CD8-positive, alpha-beta memory T cell (primary cell): ENCODE measurements at regions not wholly inside any gene's neighbourhood (a gene's known extent, or its start where the extent isn't known, plus 50 kb on each side); places are given as distances from the start of the nearest gene placed in this dataset.

Experiments
- CTCF ChIA-PET: fragments of 350-600 bp; sonication (Branson Sonifier 250); formaldehyde crosslinking; loops from one replicate; lab custom pipeline; 2021; ENCODE audit warnings: antibody characterized with exemption; lab: Charles Lee
- POLR2A ChIA-PET: fragments of 350-600 bp; sonication (Branson Sonifier 250); formaldehyde crosslinking; loops from one replicate; lab custom pipeline; 2021; ENCODE audit warnings: antibody characterized with exemption; lab: Charles Lee
- DNase-seq, 5 donors: peaks; one replicate each; pipeline versions ENCODE4 v3.0.0 to v3.0.0-alpha.2; 2020 to 2022; ENCODE audit warnings: mixed read lengths in 1 of 5
- H3K27ac ChIP-seq: one replicate; pipeline ENCODE4 v1.7.0; 2013; ENCODE audit warnings: low read depth, mild to moderate bottlenecking, low read length, moderate library complexity
- H3K27me3 ChIP-seq: 2 replicates; pipeline ENCODE4 v1.7.0; 2013; ENCODE audit warnings: low read length, mild to moderate bottlenecking; ENCODE audit not compliant: insufficient read depth, poor library complexity, severe bottlenecking
- H3K36me3 ChIP-seq: 2 replicates; pipeline ENCODE4 v1.7.0; 2013; ENCODE audit warnings: mild to moderate bottlenecking, low read length, moderate library complexity; ENCODE audit not compliant: insufficient read depth
- H3K4me1 ChIP-seq: 2 replicates; pipeline ENCODE4 v1.7.0; 2013; ENCODE audit warnings: mild to moderate bottlenecking, low read length, moderate library complexity; ENCODE audit not compliant: insufficient read depth
- H3K4me3 ChIP-seq: 2 replicates; pipeline ENCODE4 v1.7.0; 2013; ENCODE audit warnings: mild to moderate bottlenecking, low read length
- H3K9me3 ChIP-seq: 2 replicates; pipeline ENCODE4 v1.7.0; 2013; ENCODE audit warnings: mild to moderate bottlenecking, low read length
- H3K27ac Mint-ChIP-seq, 8 donors: one replicate each; pipeline ENCODE4 v1.8.0; 2020 to 2021; ENCODE audit warnings: mixed read lengths in 8 of 8, mild to moderate bottlenecking in 6 of 8, inconsistent platforms in 3 of 8, moderate library complexity in 3 of 8
- H3K27me3 Mint-ChIP-seq, 2 donors: one replicate each; pipeline ENCODE4 v1.8.0; 2020 to 2021; ENCODE audit warnings: mixed read lengths in 2 of 2, mild to moderate bottlenecking in 1 of 2, moderate library complexity in 1 of 2
- H3K36me3 Mint-ChIP-seq, 3 donors: one replicate each; pipeline ENCODE4 v1.8.0; 2020 to 2021; ENCODE audit warnings: mixed read lengths in 3 of 3, inconsistent platforms in 1 of 3, mild to moderate bottlenecking in 1 of 3
- H3K4me1 Mint-ChIP-seq, 3 donors: one replicate each; pipeline ENCODE4 v1.8.0; 2020 to 2021; ENCODE audit warnings: mixed read lengths in 3 of 3, inconsistent platforms in 1 of 3, mild to moderate bottlenecking in 1 of 3
- H3K4me3 Mint-ChIP-seq, 7 donors: one replicate each; pipeline ENCODE4 v1.8.0; 2020 to 2021; ENCODE audit warnings: mixed read lengths in 7 of 7, mild to moderate bottlenecking in 6 of 7, moderate library complexity in 4 of 7, inconsistent platforms in 2 of 7
- H3K9me3 Mint-ChIP-seq, 5 donors: one replicate each; pipeline ENCODE4 v1.8.0; 2020 to 2022; ENCODE audit warnings: mixed read lengths in 5 of 5, mild to moderate bottlenecking in 3 of 5, moderate library complexity in 2 of 5, inconsistent platforms in 1 of 5

GRCh38 chr2:145088756-145089155 lies 568.8 kb upstream of the ZEB2 start:
- Histone ChIP-seq H3K9me3 (no peaks in the 10 kb centered on the region), H3K27ac (no peak overlapping the region), H3K4me1 (no peaks in the 10 kb centered on the region), H3K4me3 (no peak overlapping the region), H3K36me3 (no peaks in the 10 kb centered on the region), H3K27me3 (no peaks in the 10 kb centered on the region)
- Mint-ChIP-seq H3K4me1 (no peaks in the 10 kb centered on the region), H3K27me3 (peaks cover 2 to 22% of the 10 kb centered on the region in 2 donors), H3K9me3 (peaks cover 0 to 6% (median 0%) of the 10 kb centered on the region in 5 donors), H3K4me3 (no peak overlapping the region), H3K27ac (no peak overlapping the region), H3K36me3 (no peaks in the 10 kb centered on the region)
- POLR2A ChIA-PET = no interaction called here
- no peak for DNase-seq
- CTCF ChIA-PET = no interaction called here

- no peak overlapping the region for H3K27ac ChIP-seq
- H3K36me3 Mint-ChIP-seq = no peaks in the 10 kb centered on the region
- no peaks in the 10 kb centered on the region for H3K9me3 ChIP-seq
- H3K4me3 ChIP-seq = no peak overlapping the region
- peaks cover 0 to 6% (median 0%) of the 10 kb centered on the region in 5 donors for H3K9me3 Mint-ChIP-seq
- no peak overlapping the region for H3K4me3 Mint-ChIP-seq
- peaks cover 2 to 16% of the 10 kb centered on the region in 2 donors for H3K27me3 Mint-ChIP-seq
- ChIA-PET CTCF (no interaction called here), POLR2A (no interaction called here)
- H3K4me1 ChIP-seq = no peaks in the 10 kb centered on the region
- H3K27me3 ChIP-seq = no peaks in the 10 kb centered on the region
- H3K36me3 ChIP-seq = no peaks in the 10 kb centered on the region
- H3K4me1 Mint-ChIP-seq = no peaks in the 10 kb centered on the region
- DNase-seq = no peak
- H3K27ac Mint-ChIP-seq = no peak overlapping the region
Measured at GRCh38 chr2:145086910-145087309, 567.0 kb upstream of the ZEB2 start.

- no peak for DNase-seq
- Mint-ChIP-seq H3K4me1 (no peaks in the 10 kb centered on the region), H3K27me3 (peaks cover 2 to 16% of the 10 kb centered on the region in 2 donors), H3K36me3 (no peaks in the 10 kb centered on the region), H3K4me3 (no peak overlapping the region), H3K27ac (peak overlapping the region in 1 of 8 donors; percentile 21), H3K9me3 (peaks cover 0 to 4% (median 0%) of the 10 kb centered on the region in 5 donors)
- no peaks in the 10 kb centered on the region for H3K36me3 ChIP-seq
- no peak overlapping the region for H3K4me3 ChIP-seq
- CTCF ChIA-PET = no interaction called here
- POLR2A ChIA-PET = no interaction called here
- no peaks in the 10 kb centered on the region for H3K27me3 ChIP-seq
- H3K27ac ChIP-seq = no peak overlapping the region
- no peaks in the 10 kb centered on the region for H3K9me3 ChIP-seq
- no peaks in the 10 kb centered on the region for H3K4me1 ChIP-seq
Measured at GRCh38 chr2:145085612-145086011, 565.7 kb upstream of the ZEB2 start.

GRCh38 chr2:145080426-145080825 lies 560.5 kb upstream of the ZEB2 start:
- no peak overlapping the region for H3K4me3 ChIP-seq
- H3K4me3 Mint-ChIP-seq = no peak overlapping the region
- no peaks in the 10 kb centered on the region for H3K36me3 Mint-ChIP-seq
- no peaks in the 10 kb centered on the region for H3K9me3 ChIP-seq
- H3K4me1 Mint-ChIP-seq = no peaks in the 10 kb centered on the region
- no peaks in the 10 kb centered on the region for H3K36me3 ChIP-seq
- H3K27ac ChIP-seq = no peak overlapping the region
- CTCF ChIA-PET = no interaction called here
- H3K27me3 ChIP-seq = no peaks in the 10 kb centered on the region
- no peaks in the 10 kb centered on the region for H3K4me1 ChIP-seq
- POLR2A ChIA-PET = no interaction called here
- no peak for DNase-seq
- no peak overlapping the region for H3K27ac Mint-ChIP-seq
- H3K9me3 Mint-ChIP-seq = no peaks in the 10 kb centered on the region
- peaks cover 3 to 9% of the 10 kb centered on the region in 2 donors for H3K27me3 Mint-ChIP-seq

- no peak for DNase-seq
- H3K4me3 Mint-ChIP-seq = no peak overlapping the region
- no peaks in the 10 kb centered on the region for H3K9me3 Mint-ChIP-seq
- Histone ChIP-seq H3K4me1 (no peaks in the 10 kb centered on the region), H3K9me3 (no peaks in the 10 kb centered on the region), H3K27me3 (no peaks in the 10 kb centered on the region), H3K27ac (no peak overlapping the region), H3K4me3 (no peak overlapping the region), H3K36me3 (no peaks in the 10 kb centered on the region)
- POLR2A ChIA-PET = no interaction called here
- CTCF ChIA-PET = no interaction called here
- no peaks in the 10 kb centered on the region for H3K4me1 Mint-ChIP-seq
- no peaks in the 10 kb centered on the region for H3K36me3 Mint-ChIP-seq
- no peak overlapping the region for H3K27ac Mint-ChIP-seq
- H3K27me3 Mint-ChIP-seq = peaks cover 3 to 4% of the 10 kb centered on the region in 2 donors
Measured at GRCh38 chr2:145079641-145080040, 559.7 kb upstream of the ZEB2 start.

- H3K9me3 Mint-ChIP-seq = no peaks in the 10 kb centered on the region
- Histone ChIP-seq H3K9me3 (no peaks in the 10 kb centered on the region), H3K4me1 (no peaks in the 10 kb centered on the region), H3K27me3 (no peaks in the 10 kb centered on the region), H3K4me3 (no peak overlapping the region), H3K36me3 (no peaks in the 10 kb centered on the region), H3K27ac (no peak overlapping the region)
- H3K36me3 Mint-ChIP-seq = no peaks in the 10 kb centered on the region
- H3K27ac Mint-ChIP-seq = peak overlapping the region in 1 of 8 donors; percentile 11
- H3K27me3 Mint-ChIP-seq = peaks cover 3 to 4% of the 10 kb centered on the region in 2 donors
- H3K4me3 Mint-ChIP-seq = no peak overlapping the region
- H3K4me1 Mint-ChIP-seq = no peaks in the 10 kb centered on the region
- POLR2A ChIA-PET = no interaction called here
- no peak for DNase-seq
- CTCF ChIA-PET = no interaction called here
Measured at GRCh38 chr2:145078923-145079322, 559.0 kb upstream of the ZEB2 start.

GRCh38 chr2:145076085-145076484 lies 556.2 kb upstream of the ZEB2 start:
- no peak for DNase-seq
- no peaks in the 10 kb centered on the region for H3K4me1 Mint-ChIP-seq
- Histone ChIP-seq H3K27me3 (no peaks in the 10 kb centered on the region), H3K4me3 (no peak overlapping the region), H3K36me3 (no peaks in the 10 kb centered on the region), H3K4me1 (no peaks in the 10 kb centered on the region), H3K9me3 (no peaks in the 10 kb centered on the region), H3K27ac (no peak overlapping the region)
- H3K27ac Mint-ChIP-seq = no peak overlapping the region
- peaks cover 3 to 4% of the 10 kb centered on the region in 2 donors for H3K27me3 Mint-ChIP-seq
- ChIA-PET POLR2A (no interaction called here), CTCF (no interaction called here)
- no peak overlapping the region for H3K4me3 Mint-ChIP-seq
- no peaks in the 10 kb centered on the region for H3K36me3 Mint-ChIP-seq
- H3K9me3 Mint-ChIP-seq = no peaks in the 10 kb centered on the region

GRCh38 chr2:145075454-145076062 lies 555.6 kb upstream of the ZEB2 start:
- ChIA-PET POLR2A (no interaction called here), CTCF (no interaction called here)
- H3K9me3 Mint-ChIP-seq = no peaks in the 10 kb centered on the region
- H3K4me3 ChIP-seq = no peak overlapping the region
- no peaks in the 10 kb centered on the region for H3K4me1 ChIP-seq
- no peaks in the 10 kb centered on the region for H3K36me3 ChIP-seq
- H3K4me3 Mint-ChIP-seq = no peak overlapping the region
- no peak overlapping the region for H3K27ac Mint-ChIP-seq
- H3K36me3 Mint-ChIP-seq = no peaks in the 10 kb centered on the region
- H3K27me3 ChIP-seq = no peaks in the 10 kb centered on the region
- H3K27me3 Mint-ChIP-seq = peaks cover 3 to 4% of the 10 kb centered on the region in 2 donors
- H3K4me1 Mint-ChIP-seq = no peaks in the 10 kb centered on the region
- no peak for DNase-seq
- H3K27ac ChIP-seq = no peak overlapping the region
- no peaks in the 10 kb centered on the region for H3K9me3 ChIP-seq
